ENCODE measurements at regions not wholly inside any gene's neighbourhood (a gene's known extent, or its start where the extent isn't known, plus 50 kb on each side); places are given as distances from the start of the nearest gene placed in this dataset.

DNA sequence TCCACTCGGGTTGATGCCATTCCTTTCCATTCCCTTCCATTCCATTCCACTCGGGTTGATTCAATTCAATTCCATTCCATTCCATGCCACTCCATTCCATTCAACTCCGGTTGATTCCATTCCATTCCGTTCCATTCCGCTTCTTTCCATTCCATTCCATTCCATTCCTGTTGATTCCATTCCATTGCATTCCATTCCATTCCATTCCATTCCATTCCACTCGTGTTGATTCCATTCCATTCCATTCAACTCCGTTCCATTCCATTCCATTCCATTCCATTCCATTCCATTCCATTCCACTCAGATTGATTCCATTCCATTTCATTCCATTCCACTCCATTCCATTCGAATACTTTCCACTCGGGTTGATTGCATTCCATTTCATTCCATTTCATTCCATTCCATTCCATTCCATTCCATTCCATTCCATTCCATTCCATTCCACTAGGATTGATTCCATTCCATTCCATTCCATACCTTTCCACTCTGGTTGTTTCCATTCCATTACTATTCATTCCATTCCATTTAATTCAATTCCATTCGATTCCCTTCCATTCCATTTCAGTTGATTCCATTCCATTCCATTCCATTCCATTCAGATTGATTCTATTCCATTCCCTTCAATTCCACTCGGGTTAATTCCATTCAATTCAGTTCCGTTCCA is 1141.8 kb downstream of the RPIA start:
- no peak for TF ChIP-seq POLR2A (IDR thresholded peaks at IDR 0.05)
- TF ChIP-seq, protein P1, sequence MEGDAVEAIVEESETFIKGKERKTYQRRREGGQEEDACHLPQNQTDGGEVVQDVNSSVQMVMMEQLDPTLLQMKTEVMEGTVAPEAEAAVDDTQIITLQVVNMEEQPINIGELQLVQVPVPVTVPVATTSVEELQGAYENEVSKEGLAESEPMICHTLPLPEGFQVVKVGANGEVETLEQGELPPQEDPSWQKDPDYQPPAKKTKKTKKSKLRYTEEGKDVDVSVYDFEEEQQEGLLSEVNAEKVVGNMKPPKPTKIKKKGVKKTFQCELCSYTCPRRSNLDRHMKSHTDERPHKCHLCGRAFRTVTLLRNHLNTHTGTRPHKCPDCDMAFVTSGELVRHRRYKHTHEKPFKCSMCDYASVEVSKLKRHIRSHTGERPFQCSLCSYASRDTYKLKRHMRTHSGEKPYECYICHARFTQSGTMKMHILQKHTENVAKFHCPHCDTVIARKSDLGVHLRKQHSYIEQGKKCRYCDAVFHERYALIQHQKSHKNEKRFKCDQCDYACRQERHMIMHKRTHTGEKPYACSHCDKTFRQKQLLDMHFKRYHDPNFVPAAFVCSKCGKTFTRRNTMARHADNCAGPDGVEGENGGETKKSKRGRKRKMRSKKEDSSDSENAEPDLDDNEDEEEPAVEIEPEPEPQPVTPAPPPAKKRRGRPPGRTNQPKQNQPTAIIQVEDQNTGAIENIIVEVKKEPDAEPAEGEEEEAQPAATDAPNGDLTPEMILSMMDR (IDR thresholded peaks at IDR 0.05): no peak
- TF ChIP-seq POLR2AphosphoS5 (IDR thresholded peaks at IDR 0.05): no peak
- TF ChIP-seq EP300 (IDR thresholded peaks at IDR 0.05): no peak

Data from stomach (tissue), 4 donors.